NCI-H1417 (cell line): ENCODE measurements at regions not wholly inside any gene's neighbourhood (a gene's known extent, or its start where the extent isn't known, plus 50 kb on each side); places are given as distances from the start of the nearest gene placed in this dataset.

Experiments used
- DNase-seq, 3 experiments: peaks; one replicate each; lab custom pipeline; 2025; lab: John Stamatoyannopoulos, UW

GRCh38 chr4:176011529-176011928 lies 54.1 kb upstream of the WDR17 start:
- no peak for DNase-seq

GRCh38 chr4:176013476-176014247 lies 52.0 kb upstream of the WDR17 start:
- no peak for DNase-seq

- DNase-seq, result no peak
Measured at GRCh38 chr4:176014583-176015108, 51.0 kb upstream of the WDR17 start.
